Sigmoid colon (tissue), 6 donors: ENCODE measurements at regions not wholly inside any gene's neighbourhood (a gene's known extent, or its start where the extent isn't known, plus 50 kb on each side); places are given as distances from the start of the nearest gene placed in this dataset.

ENCODE experiments used
- DNase-seq: peaks from one replicate; pipeline ENCODE4 v3.0.0-alpha.2; 2019
- H3K27ac ChIP-seq, 4 donors: fragments of 200-600 bp; sonication (generic); one replicate each; pipeline ENCODE4 v1.5.1; 2016 to 2019; ENCODE audit warnings: mild to moderate bottlenecking in 1 of 4
- H3K27me3 ChIP-seq, 3 donors: fragments of 200-600 bp; sonication (generic); one replicate each; pipeline ENCODE4 v1.5.1; 2019; ENCODE audit warnings: mild to moderate bottlenecking in 1 of 3
- H3K36me3 ChIP-seq, 4 donors: fragments of 200-600 bp; sonication (generic); one replicate each; pipeline ENCODE4 v1.5.1; 2016 to 2019
- H3K4me1 ChIP-seq, 4 donors: fragments of 200-600 bp; sonication (generic); one replicate each; pipeline ENCODE4 v1.5.1; 2017 to 2019
- H3K4me3 ChIP-seq, 4 donors: fragments of 200-600 bp; sonication (generic); one replicate each; pipeline ENCODE4 v1.5.1; 2017 to 2019; ENCODE audit warnings: mild to moderate bottlenecking in 2 of 4, moderate library complexity in 1 of 4
- H3K9me3 ChIP-seq, 4 donors: fragments of 200-600 bp in 3 of 4; sonication (generic) in 3 of 4; one replicate each; pipeline versions ENCODE4 v1.5.1 to v1.6.1; 2013 to 2019
- CTCF ChIP-seq, 4 experiments: fragments of 450-650 bp in 3 of 4; fragments of 200-600 bp in 1 of 4; IDR thresholded peaks; one replicate each; pipeline ENCODE4 v1.5.1; 2016 to 2019; ENCODE audit warnings: antibody characterized with exemption in 4 of 4, mild to moderate bottlenecking in 3 of 4, moderate library complexity in 2 of 4
- EP300 ChIP-seq, 4 donors: sonication (generic); formaldehyde crosslinking; IDR thresholded peaks; one replicate each; pipeline ENCODE4 v1.6.1; 2017; ENCODE audit warnings: antibody characterized with exemption in 4 of 4
- POLR2A ChIP-seq, 2 donors: fragments of 450-650 bp; IDR thresholded peaks; one replicate each; pipeline ENCODE4 v1.6.1; 2016; ENCODE audit warnings: antibody characterized with exemption in 2 of 2, mild to moderate bottlenecking in 2 of 2, moderate library complexity in 2 of 2
- POLR2AphosphoS5 ChIP-seq, 4 donors: sonication (generic); formaldehyde crosslinking; IDR thresholded peaks; one replicate each; pipeline ENCODE4 v1.6.1; 2017; ENCODE audit warnings: antibody characterized with exemption in 4 of 4
- WGBS, 2 donors: extraction: QIAGEN DNeasy Blood & Tissue Kit; methylation state at CpG; one replicate each; pipeline ENCODE4 v1.1.7; 2013; 5-methylcytosine and 5-hydroxymethylcytosine counted together
- intact Hi-C: fragments of 100-400 bp; cut with DNase I; formaldehyde crosslinking; loops from one replicate; pipeline ENCODE4 v1.15.1; 2023
- donor health status: healthy with polysubstance abuse.
- donor health status: healthy.

DNA sequence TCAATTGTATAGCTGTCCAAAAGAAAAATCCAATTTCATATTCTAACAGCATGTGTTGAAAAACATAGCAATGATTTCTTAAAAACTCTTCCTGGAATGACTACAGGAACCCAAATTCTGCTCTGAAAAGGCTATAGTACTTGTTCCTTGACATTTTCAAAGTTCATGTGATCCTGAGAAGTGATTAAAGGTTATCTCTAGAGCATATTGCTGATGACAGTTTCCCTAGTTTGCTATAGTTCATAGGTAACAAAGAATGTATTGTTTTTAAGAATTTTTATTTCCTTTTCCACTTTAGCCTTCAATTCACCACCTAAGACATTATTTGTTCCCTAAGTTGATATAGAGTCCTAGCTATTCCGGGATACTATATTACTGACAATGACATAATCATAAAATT, 1614.6 kb downstream of the PCDH7 start:
- no peaks in the 10 kb centered on the region for H3K4me1 ChIP-seq
- H3K27ac ChIP-seq = no peak overlapping the region
- WGBS, 2 donors = 29 to 86% methylated on average over 1 of the region's 1 CpG
- H3K36me3 ChIP-seq = no peaks in the 10 kb centered on the region
- no peak for TF ChIP-seq POLR2AphosphoS5 (IDR thresholded peaks at IDR 0.05)
- H3K4me3 ChIP-seq = no peak overlapping the region
- H3K27me3 ChIP-seq = no peaks in the 10 kb centered on the region
- no peaks in the 10 kb centered on the region for H3K9me3 ChIP-seq
- no peak for DNase-seq
- intact Hi-C loops = no loop called here

DNA sequence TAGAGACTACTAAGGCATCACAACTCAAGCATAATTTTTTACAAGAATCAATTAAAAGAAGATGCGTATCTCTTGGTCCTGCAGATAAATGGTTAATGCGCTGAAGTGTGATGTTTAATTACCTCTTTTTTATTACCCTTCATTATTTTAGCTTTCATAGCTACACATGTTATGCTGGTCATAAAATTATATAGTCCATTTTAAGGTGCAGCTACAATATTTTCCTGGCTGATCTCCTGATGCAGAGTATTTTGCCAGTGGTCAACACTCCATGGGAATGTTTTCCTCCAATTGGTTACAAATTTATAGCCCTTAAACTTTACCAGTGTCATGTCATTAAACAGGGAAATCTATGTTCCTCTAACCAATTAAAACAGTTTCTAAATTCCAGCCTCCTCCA, 1617.2 kb downstream of the PCDH7 start:
- WGBS, 2 donors = 19 to 72% methylated on average over 2 of the region's 2 CpGs
- H3K36me3 ChIP-seq = no peaks in the 10 kb centered on the region
- no peak for DNase-seq
- no peaks in the 10 kb centered on the region for H3K4me1 ChIP-seq
- TF ChIP-seq CTCF (IDR thresholded peaks at IDR 0.05) (no peak), EP300 (IDR thresholded peaks at IDR 0.05) (no peak), POLR2AphosphoS5 (IDR thresholded peaks at IDR 0.05) (no peak), POLR2A (IDR thresholded peaks at IDR 0.05) (no peak)
- intact Hi-C loops = no loop called here
- H3K9me3 ChIP-seq = no peaks in the 10 kb centered on the region
- H3K4me3 ChIP-seq = no peak overlapping the region
- no peaks in the 10 kb centered on the region for H3K27me3 ChIP-seq
- no peak overlapping the region for H3K27ac ChIP-seq

GRCh38 chr4:32340591-32340990, 1620.4 kb downstream of the PCDH7 start:
- H3K36me3 ChIP-seq = no peaks in the 10 kb centered on the region
- no peaks in the 10 kb centered on the region for H3K4me1 ChIP-seq
- H3K9me3 ChIP-seq = no peaks in the 10 kb centered on the region
- no peaks in the 10 kb centered on the region for H3K27me3 ChIP-seq
- no peak overlapping the region for H3K4me3 ChIP-seq
- intact Hi-C loops = no loop called here
- H3K27ac ChIP-seq = no peak overlapping the region
- no peak for TF ChIP-seq POLR2AphosphoS5 (IDR thresholded peaks at IDR 0.05)
- no peak for TF ChIP-seq EP300 (IDR thresholded peaks at IDR 0.05)
- no peak for TF ChIP-seq CTCF (IDR thresholded peaks at IDR 0.05)
- no peak for TF ChIP-seq POLR2A (IDR thresholded peaks at IDR 0.05)
- DNase-seq = no peak

DNA sequence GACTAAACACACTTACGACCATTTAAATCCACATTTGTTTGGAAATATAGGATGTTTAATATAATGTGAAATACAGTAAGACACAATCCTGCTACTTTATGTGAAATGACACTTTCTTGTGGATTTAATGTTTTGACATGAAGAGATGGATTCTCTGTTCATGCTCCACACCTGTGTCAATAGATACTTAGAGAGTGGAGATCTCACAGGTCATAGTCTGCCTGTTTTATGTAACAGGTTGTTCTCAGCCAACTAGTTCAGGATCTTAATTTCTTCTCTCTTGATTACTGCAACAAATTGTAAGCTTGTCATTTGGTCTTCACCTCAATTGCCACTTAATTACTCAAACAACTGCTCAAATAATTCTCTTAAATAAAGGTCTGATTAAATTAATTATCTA, 1621.2 kb downstream of the PCDH7 start:
- Histone ChIP-seq H3K9me3 (no peaks in the 10 kb centered on the region), H3K4me3 (no peak overlapping the region), H3K4me1 (no peaks in the 10 kb centered on the region), H3K27ac (no peak overlapping the region), H3K27me3 (no peaks in the 10 kb centered on the region), H3K36me3 (no peaks in the 10 kb centered on the region)
- no peak for DNase-seq
- intact Hi-C loops = no loop called here
- 3 to 64% methylated on average over 1 of the region's 1 CpG for WGBS, 2 donors
- no peak for TF ChIP-seq POLR2AphosphoS5 (IDR thresholded peaks at IDR 0.05)
- TF ChIP-seq CTCF (IDR thresholded peaks at IDR 0.05) = no peak
- no peak for TF ChIP-seq POLR2A (IDR thresholded peaks at IDR 0.05)
- no peak for TF ChIP-seq EP300 (IDR thresholded peaks at IDR 0.05)

DNA sequence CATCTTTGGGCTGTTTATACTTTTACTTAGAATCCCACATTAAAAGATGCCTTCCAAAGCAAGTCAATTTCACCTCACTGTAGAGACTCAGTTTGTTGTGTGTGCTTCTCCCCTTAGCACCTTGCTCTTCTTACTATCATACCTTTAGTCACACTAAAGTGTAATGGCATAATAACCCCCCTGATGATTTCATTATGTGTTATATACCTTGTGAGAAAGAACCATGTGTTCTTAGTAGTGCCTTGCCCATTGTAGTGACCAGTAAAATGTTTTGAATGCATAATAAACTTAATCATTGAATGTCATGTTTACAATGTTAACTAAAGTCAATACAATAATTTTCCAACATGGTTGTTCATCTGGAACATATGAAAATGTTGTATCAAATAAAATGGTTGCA, 1621.9 kb downstream of the PCDH7 start:
- no peaks in the 10 kb centered on the region for H3K9me3 ChIP-seq
- no peaks in the 10 kb centered on the region for H3K4me1 ChIP-seq
- intact Hi-C loops = no loop called here
- H3K4me3 ChIP-seq = no peak overlapping the region
- no peak for DNase-seq
- H3K36me3 ChIP-seq = no peaks in the 10 kb centered on the region
- no peak overlapping the region for H3K27ac ChIP-seq
- TF ChIP-seq POLR2A (IDR thresholded peaks at IDR 0.05) = no peak
- no peak for TF ChIP-seq POLR2AphosphoS5 (IDR thresholded peaks at IDR 0.05)
- no peaks in the 10 kb centered on the region for H3K27me3 ChIP-seq

GRCh38 chr4:32349026-32349425, 1628.9 kb downstream of the PCDH7 start:
- H3K27me3 ChIP-seq = no peaks in the 10 kb centered on the region
- H3K4me3 ChIP-seq = no peak overlapping the region
- H3K4me1 ChIP-seq = no peaks in the 10 kb centered on the region
- H3K9me3 ChIP-seq = no peaks in the 10 kb centered on the region
- 89% methylated on average over 4 of the region's 4 CpGs for WGBS, 2 donors
- no peaks in the 10 kb centered on the region for H3K36me3 ChIP-seq
- H3K27ac ChIP-seq = no peak overlapping the region
- no peak for DNase-seq
- intact Hi-C loops = no loop called here
- no peak for TF ChIP-seq POLR2A (IDR thresholded peaks at IDR 0.05)
- TF ChIP-seq EP300 (IDR thresholded peaks at IDR 0.05) = no peak
- no peak for TF ChIP-seq POLR2AphosphoS5 (IDR thresholded peaks at IDR 0.05)
- no peak for TF ChIP-seq CTCF (IDR thresholded peaks at IDR 0.05)
